ENCODE measurements at regions not wholly inside any gene's neighbourhood (a gene's known extent, or its start where the extent isn't known, plus 50 kb on each side); places are given as distances from the start of the nearest gene placed in this dataset.

DNA sequence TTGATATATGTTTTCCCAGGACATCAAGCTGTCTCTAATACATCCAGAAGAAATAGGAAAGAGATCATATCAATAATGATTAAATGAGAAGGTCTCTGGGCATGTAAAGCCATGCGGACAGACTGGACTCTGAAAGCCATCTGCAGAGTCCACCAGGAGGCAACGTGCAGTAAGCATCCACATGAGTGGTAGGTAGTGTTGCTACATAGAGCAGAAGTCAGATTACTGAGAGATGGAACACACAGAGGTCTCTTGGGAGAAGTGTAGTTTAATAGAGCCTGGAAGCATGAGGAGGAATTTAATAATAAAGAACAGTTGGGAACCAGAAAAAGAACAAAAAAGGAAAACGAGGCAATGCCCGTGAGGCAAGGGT is 758.1 kb upstream of the DDX18 start:
- ATAC-seq = no peak
- peaks cover 0 to 23% (median 0%) of the 10 kb centered on the region in 11 donors for H3K9me3 ChIP-seq
- TF ChIP-seq, protein P1, sequence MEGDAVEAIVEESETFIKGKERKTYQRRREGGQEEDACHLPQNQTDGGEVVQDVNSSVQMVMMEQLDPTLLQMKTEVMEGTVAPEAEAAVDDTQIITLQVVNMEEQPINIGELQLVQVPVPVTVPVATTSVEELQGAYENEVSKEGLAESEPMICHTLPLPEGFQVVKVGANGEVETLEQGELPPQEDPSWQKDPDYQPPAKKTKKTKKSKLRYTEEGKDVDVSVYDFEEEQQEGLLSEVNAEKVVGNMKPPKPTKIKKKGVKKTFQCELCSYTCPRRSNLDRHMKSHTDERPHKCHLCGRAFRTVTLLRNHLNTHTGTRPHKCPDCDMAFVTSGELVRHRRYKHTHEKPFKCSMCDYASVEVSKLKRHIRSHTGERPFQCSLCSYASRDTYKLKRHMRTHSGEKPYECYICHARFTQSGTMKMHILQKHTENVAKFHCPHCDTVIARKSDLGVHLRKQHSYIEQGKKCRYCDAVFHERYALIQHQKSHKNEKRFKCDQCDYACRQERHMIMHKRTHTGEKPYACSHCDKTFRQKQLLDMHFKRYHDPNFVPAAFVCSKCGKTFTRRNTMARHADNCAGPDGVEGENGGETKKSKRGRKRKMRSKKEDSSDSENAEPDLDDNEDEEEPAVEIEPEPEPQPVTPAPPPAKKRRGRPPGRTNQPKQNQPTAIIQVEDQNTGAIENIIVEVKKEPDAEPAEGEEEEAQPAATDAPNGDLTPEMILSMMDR (IDR thresholded peaks at IDR 0.05) = no peak
- no peak overlapping the region for H3K27ac ChIP-seq
- H3K4me1 ChIP-seq = no peaks in the 10 kb centered on the region
- no peak overlapping the region for H3K4me3 ChIP-seq
- H3K27me3 ChIP-seq = no peaks in the 10 kb centered on the region
- intact Hi-C loops (cut with DNase I) = no loop called here
- H3K36me3 ChIP-seq = no peaks in the 10 kb centered on the region
- no peak for DNase-seq
- WGBS, 2 donors = 87 to 88% methylated on average over 4 of the region's 4 CpGs

DNA sequence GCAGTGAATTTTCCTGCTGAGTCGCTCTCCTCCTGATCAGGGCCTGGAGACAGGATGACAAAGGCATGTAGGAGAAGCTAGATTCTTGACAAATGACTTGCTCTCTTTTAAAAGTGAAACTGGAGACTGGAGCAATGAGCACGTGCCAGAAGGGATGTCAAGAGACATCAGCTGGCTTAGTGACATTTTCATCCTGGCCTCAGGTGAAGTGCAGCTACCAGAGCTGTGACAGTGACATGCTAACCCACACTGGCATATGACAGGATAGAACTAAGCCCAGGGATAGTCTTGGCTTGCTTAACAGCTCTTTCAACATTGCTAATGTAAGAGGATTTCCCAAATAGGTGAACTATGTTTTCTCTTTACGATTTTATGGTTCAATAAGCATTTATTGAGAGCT is 757.5 kb upstream of the DDX18 start:
- peaks cover 0 to 23% (median 0%) of the 10 kb centered on the region in 11 donors for H3K9me3 ChIP-seq
- no peak overlapping the region for H3K27ac ChIP-seq
- intact Hi-C loops (cut with DNase I) = no loop called here
- no peaks in the 10 kb centered on the region for H3K36me3 ChIP-seq
- 54 to 61% methylated on average over 3 of the region's 3 CpGs for WGBS, 2 donors
- TF ChIP-seq, protein P1 (IDR thresholded peaks at IDR 0.05) = no peak
- no peaks in the 10 kb centered on the region for H3K27me3 ChIP-seq
- no peak for DNase-seq
- no peaks in the 10 kb centered on the region for H3K4me1 ChIP-seq
- no peak for ATAC-seq
- no peak overlapping the region for H3K4me3 ChIP-seq

DNA sequence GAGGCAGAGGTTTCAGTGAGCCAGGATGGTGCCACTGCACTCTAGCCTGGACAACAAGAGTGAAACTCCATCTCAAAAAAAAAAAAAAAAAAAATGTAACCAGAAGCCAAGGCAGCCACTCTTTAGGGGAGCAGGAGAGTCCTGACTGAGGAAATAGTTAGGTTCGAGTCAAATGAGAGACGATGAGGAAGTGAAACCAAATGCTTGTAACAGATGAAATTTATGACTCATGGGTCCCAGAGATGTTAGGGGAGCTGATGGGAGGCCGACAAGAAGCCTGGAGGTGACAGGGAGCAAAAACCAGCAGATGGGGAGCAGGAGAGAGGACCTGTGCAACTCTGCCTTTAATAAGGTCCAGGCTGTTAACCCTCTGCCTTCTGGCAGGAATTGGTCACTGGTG is 756.1 kb upstream of the DDX18 start:
- no peaks in the 10 kb centered on the region for H3K36me3 ChIP-seq
- WGBS, 2 donors = 64 to 76% methylated on average over 3 of the region's 3 CpGs
- H3K27ac ChIP-seq = no peak overlapping the region
- DNase-seq (no peak), ATAC-seq (no peak)
- peaks cover 0 to 23% (median 0%) of the 10 kb centered on the region in 11 donors for H3K9me3 ChIP-seq
- intact Hi-C loops (cut with DNase I) = no loop called here
- no peak overlapping the region for H3K4me3 ChIP-seq
- H3K27me3 ChIP-seq = no peaks in the 10 kb centered on the region
- no peaks in the 10 kb centered on the region for H3K4me1 ChIP-seq
- TF ChIP-seq, protein P1 (IDR thresholded peaks at IDR 0.05) = no peak

DNA sequence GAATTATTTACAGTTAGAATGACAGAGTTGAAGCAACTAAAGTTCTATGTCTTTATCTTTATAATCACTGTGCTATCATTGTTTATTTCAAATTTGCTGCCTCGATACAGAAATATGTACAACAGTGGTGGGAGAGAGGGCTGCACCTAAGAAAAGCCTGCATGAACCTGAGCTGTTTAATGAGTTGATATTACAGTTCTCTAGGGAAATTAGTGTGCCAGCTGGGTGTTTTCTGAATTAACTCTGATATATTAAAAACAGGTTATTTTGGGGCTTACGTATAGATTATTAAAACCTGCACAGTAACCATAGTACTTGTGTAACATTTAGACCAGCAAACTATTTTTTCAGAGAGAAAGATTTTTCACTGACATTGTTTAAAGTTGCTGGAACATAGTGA is 750.5 kb upstream of the DDX18 start:
- Histone ChIP-seq H3K9me3 (peaks cover 0 to 4% (median 0%) of the 10 kb centered on the region in 11 donors), H3K36me3 (no peaks in the 10 kb centered on the region), H3K27ac (no peak overlapping the region), H3K4me1 (no peaks in the 10 kb centered on the region), H3K27me3 (no peaks in the 10 kb centered on the region), H3K4me3 (no peak overlapping the region)
- intact Hi-C loops (cut with DNase I) = no loop called here
- WGBS, 2 donors = 27 to 70% methylated on average over 2 of the region's 2 CpGs
- TF ChIP-seq, protein P1 (IDR thresholded peaks at IDR 0.05) = no peak
- DNase-seq (no peak), ATAC-seq (no peak)

DNA sequence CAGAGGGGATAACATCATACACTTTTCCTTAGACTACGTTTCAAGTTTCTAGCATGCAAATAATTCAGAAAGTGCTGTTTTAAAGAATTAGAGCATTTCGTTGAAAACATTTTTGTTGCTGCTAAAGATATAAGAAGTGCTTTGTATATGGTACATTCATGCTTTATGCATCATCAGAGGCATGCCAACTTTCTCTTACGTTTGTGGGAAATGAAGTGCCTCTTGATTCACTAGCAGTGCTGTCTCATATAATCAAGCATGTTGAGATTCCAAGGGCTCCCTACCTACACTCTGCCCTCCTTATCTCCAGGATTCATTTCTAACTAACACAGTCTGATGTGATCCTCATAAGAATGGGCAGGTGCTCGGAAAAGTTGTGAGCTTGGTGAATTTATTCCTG is 748.6 kb upstream of the DDX18 start:
- ATAC-seq (no peak), DNase-seq (no peak)
- Histone ChIP-seq H3K27ac (no peak overlapping the region), H3K4me3 (no peak overlapping the region), H3K4me1 (no peaks in the 10 kb centered on the region), H3K27me3 (no peaks in the 10 kb centered on the region), H3K36me3 (no peaks in the 10 kb centered on the region), H3K9me3 (peaks cover 0 to 11% (median 0%) of the 10 kb centered on the region in 11 donors)
- intact Hi-C loops (cut with DNase I) = no loop called here
- TF ChIP-seq, protein P1 (IDR thresholded peaks at IDR 0.05) = no peak
- 62 to 67% methylated on average over 4 of the region's 4 CpGs for WGBS, 2 donors

Data from heart right ventricle (tissue), 16 donors.